ENCODE measurements at regions not wholly inside any gene's neighbourhood (a gene's known extent, or its start where the extent isn't known, plus 50 kb on each side); places are given as distances from the start of the nearest gene placed in this dataset.

GRCh38 chr16:86019446-86020047 lies 120.6 kb downstream of the IRF8 start:
- Histone ChIP-seq H3K4me3 (no peak overlapping the region), H3K9me3 (peaks cover 4 to 15% (median 6%) of the 10 kb centered on the region in 4 donors), H3K36me3 (no peaks in the 10 kb centered on the region), H3K27me3 (no peaks in the 10 kb centered on the region), H3K27ac (no peak overlapping the region), H3K4me1 (peaks cover 0 to 17% (median 15%) of the 10 kb centered on the region in 4 donors)
- intact Hi-C loops (cut with DNase I), result no loop called here
- 60 to 64% methylated on average over 14 of the region's 14 CpGs for WGBS, 2 donors
- DNase-seq, result peak; percentile 41
- TF ChIP-seq EP300 (IDR thresholded peaks at IDR 0.05) (no peak), CTCF (IDR thresholded peaks at IDR 0.05) (no peak), POLR2A (IDR thresholded peaks at IDR 0.05) (no peak)

- DNase-seq, result peak; percentile 62
- peaks cover 6 to 16% (median 11%) of the 10 kb centered on the region in 4 donors for H3K9me3 ChIP-seq
- H3K36me3 ChIP-seq, result no peaks in the 10 kb centered on the region
- no peak for TF ChIP-seq CTCF (IDR thresholded peaks at IDR 0.05)
- no peaks in the 10 kb centered on the region for H3K27me3 ChIP-seq
- H3K27ac ChIP-seq, result no peak overlapping the region
- H3K4me3 ChIP-seq, result no peak overlapping the region
- WGBS, 2 donors, result 78 to 86% methylated on average over 7 of the region's 7 CpGs
- peaks cover 0 to 17% (median 15%) of the 10 kb centered on the region in 4 donors for H3K4me1 ChIP-seq
- intact Hi-C loops (cut with DNase I), result no loop called here
Measured at GRCh38 chr16:86020971-86021370, 122.0 kb downstream of the IRF8 start.

GRCh38 chr16:86022381-86022960 lies 123.5 kb downstream of the IRF8 start:
- WGBS, 2 donors, result 74 to 92% methylated on average over 7 of the region's 7 CpGs
- peak; percentile 21 for DNase-seq
- no peak for TF ChIP-seq EP300 (IDR thresholded peaks at IDR 0.05)
- no peak for TF ChIP-seq CTCF (IDR thresholded peaks at IDR 0.05)
- TF ChIP-seq POLR2AphosphoS5 (IDR thresholded peaks at IDR 0.05), result no peak
- no peak for TF ChIP-seq POLR2A (IDR thresholded peaks at IDR 0.05)

GRCh38 chr16:86024210-86024609 lies 125.2 kb downstream of the IRF8 start:
- no peak for DNase-seq
- no peaks in the 10 kb centered on the region for H3K36me3 ChIP-seq
- intact Hi-C loops (cut with DNase I), result no loop called here
- TF ChIP-seq POLR2AphosphoS5 (IDR thresholded peaks at IDR 0.05) (no peak), CTCF (IDR thresholded peaks at IDR 0.05) (no peak), EP300 (IDR thresholded peaks at IDR 0.05) (no peak), POLR2A (IDR thresholded peaks at IDR 0.05) (no peak)
- H3K4me1 ChIP-seq, result peaks cover 0 to 1% (median 0%) of the 10 kb centered on the region in 4 donors
- H3K27ac ChIP-seq, result no peak overlapping the region
- H3K4me3 ChIP-seq, result no peak overlapping the region
- peaks cover 6 to 16% (median 11%) of the 10 kb centered on the region in 4 donors for H3K9me3 ChIP-seq
- no peaks in the 10 kb centered on the region for H3K27me3 ChIP-seq

More at GRCh38 chr16:86022381-86022960, 123.5 kb downstream of the IRF8 start:
- Histone ChIP-seq H3K36me3 (no peaks in the 10 kb centered on the region), H3K9me3 (peaks cover 6 to 16% (median 11%) of the 10 kb centered on the region in 4 donors), H3K4me3 (no peak overlapping the region), H3K4me1 (peaks cover 0 to 17% (median 15%) of the 10 kb centered on the region in 4 donors), H3K27me3 (no peaks in the 10 kb centered on the region), H3K27ac (no peak overlapping the region)
- intact Hi-C loops (cut with DNase I), result no loop called here

- peaks cover 6 to 10% (median 8%) of the 10 kb centered on the region in 4 donors for H3K9me3 ChIP-seq
- TF ChIP-seq CTCF (IDR thresholded peaks at IDR 0.05) (no peak), POLR2AphosphoS5 (IDR thresholded peaks at IDR 0.05) (no peak), POLR2A (IDR thresholded peaks at IDR 0.05) (no peak), EP300 (IDR thresholded peaks at IDR 0.05) (no peak)
- DNase-seq, result peak; percentile 39
- 65 to 67% methylated on average over 3 of the region's 3 CpGs for WGBS, 2 donors
- no peak overlapping the region for H3K27ac ChIP-seq
- intact Hi-C loops (cut with DNase I), result no loop called here
- H3K4me1 ChIP-seq, result peaks cover 0 to 7% (median 3%) of the 10 kb centered on the region in 4 donors
- H3K36me3 ChIP-seq, result no peaks in the 10 kb centered on the region
- H3K4me3 ChIP-seq, result no peak overlapping the region
- H3K27me3 ChIP-seq, result no peaks in the 10 kb centered on the region
Measured at GRCh38 chr16:86025706-86026105, 126.7 kb downstream of the IRF8 start.

Data from sigmoid colon (tissue), 6 donors.